ENCODE measurements at regions not wholly inside any gene's neighbourhood (a gene's known extent, or its start where the extent isn't known, plus 50 kb on each side); places are given as distances from the start of the nearest gene placed in this dataset.

GRCh38 chr16:66069587-66069986, 296.9 kb upstream of the CDH5 start:
- intact Hi-C loops (cut with DNase I; ENCODE audit: low total_unique reads) = no loop called here
- no peaks in the 10 kb centered on the region for H3K36me3 ChIP-seq
- no peak overlapping the region for H3K4me3 ChIP-seq
- no peaks in the 10 kb centered on the region for H3K4me1 ChIP-seq
- H3K27me3 ChIP-seq = no peaks in the 10 kb centered on the region
- H3K27ac ChIP-seq = no peak overlapping the region
- no peak for DNase-seq
- H3K9me3 ChIP-seq = no peaks in the 10 kb centered on the region
- TF ChIP-seq CTCF (IDR thresholded peaks at IDR 0.05) (no peak), POLR2A (IDR thresholded peaks at IDR 0.05) (no peak)

- DNase-seq = no peak
- TF ChIP-seq POLR2A (IDR thresholded peaks at IDR 0.05) (no peak), CTCF (IDR thresholded peaks at IDR 0.05) (no peak)
- no peak overlapping the region for H3K4me3 ChIP-seq
- intact Hi-C loops (cut with DNase I; ENCODE audit: low total_unique reads) = no loop called here
- H3K9me3 ChIP-seq = no peaks in the 10 kb centered on the region
- no peaks in the 10 kb centered on the region for H3K36me3 ChIP-seq
- H3K4me1 ChIP-seq = no peaks in the 10 kb centered on the region
- no peak overlapping the region for H3K27ac ChIP-seq
- H3K27me3 ChIP-seq = no peaks in the 10 kb centered on the region
Measured at GRCh38 chr16:66066404-66066803, 300.1 kb upstream of the CDH5 start.

GRCh38 chr16:66065925-66066324, 300.6 kb upstream of the CDH5 start:
- Histone ChIP-seq H3K9me3 (no peaks in the 10 kb centered on the region), H3K4me3 (no peak overlapping the region), H3K36me3 (no peaks in the 10 kb centered on the region), H3K27me3 (no peaks in the 10 kb centered on the region), H3K27ac (no peak overlapping the region), H3K4me1 (no peaks in the 10 kb centered on the region)
- intact Hi-C loops (cut with DNase I; ENCODE audit: low total_unique reads) = no loop called here
- DNase-seq = no peak
- no peak for TF ChIP-seq POLR2A (IDR thresholded peaks at IDR 0.05)
- no peak for TF ChIP-seq CTCF (IDR thresholded peaks at IDR 0.05)

GRCh38 chr16:66064801-66065530, 301.5 kb upstream of the CDH5 start:
- no peaks in the 10 kb centered on the region for H3K9me3 ChIP-seq
- H3K4me3 ChIP-seq = no peak overlapping the region
- H3K27me3 ChIP-seq = no peaks in the 10 kb centered on the region
- no peak overlapping the region for H3K27ac ChIP-seq
- TF ChIP-seq CTCF (IDR thresholded peaks at IDR 0.05) (no peak), POLR2A (IDR thresholded peaks at IDR 0.05) (no peak)
- no peak for DNase-seq
- intact Hi-C loops (cut with DNase I; ENCODE audit: low total_unique reads) = no loop called here
- H3K4me1 ChIP-seq = no peaks in the 10 kb centered on the region
- H3K36me3 ChIP-seq = no peaks in the 10 kb centered on the region

GRCh38 chr16:66058832-66059231, 307.7 kb upstream of the CDH5 start:
- intact Hi-C loops (cut with DNase I; ENCODE audit: low total_unique reads) = no loop called here
- no peak for DNase-seq
- TF ChIP-seq POLR2A (IDR thresholded peaks at IDR 0.05) (no peak), CTCF (IDR thresholded peaks at IDR 0.05) (no peak)
- Histone ChIP-seq H3K4me1 (no peaks in the 10 kb centered on the region), H3K9me3 (no peaks in the 10 kb centered on the region), H3K27me3 (no peaks in the 10 kb centered on the region), H3K4me3 (no peak overlapping the region), H3K27ac (no peak overlapping the region), H3K36me3 (no peaks in the 10 kb centered on the region)

Measured in uterus (tissue), 3 donors.